SH-SY5Y (cell line): ENCODE measurements at regions not wholly inside any gene's neighbourhood (a gene's known extent, or its start where the extent isn't known, plus 50 kb on each side); places are given as distances from the start of the nearest gene placed in this dataset.

Experiments used
- GATA2 ChIP-seq: IDR thresholded peaks from 2 replicates; pipeline ENCODE4 v1.6.1; 2011; ENCODE audit warnings: mild to moderate bottlenecking, low read depth, low read length
- GATA3 ChIP-seq: IDR thresholded peaks from 2 replicates; pipeline ENCODE4 v1.6.1; 2011; ENCODE audit warnings: low read depth, mild to moderate bottlenecking, low read length, moderate library complexity

DNA sequence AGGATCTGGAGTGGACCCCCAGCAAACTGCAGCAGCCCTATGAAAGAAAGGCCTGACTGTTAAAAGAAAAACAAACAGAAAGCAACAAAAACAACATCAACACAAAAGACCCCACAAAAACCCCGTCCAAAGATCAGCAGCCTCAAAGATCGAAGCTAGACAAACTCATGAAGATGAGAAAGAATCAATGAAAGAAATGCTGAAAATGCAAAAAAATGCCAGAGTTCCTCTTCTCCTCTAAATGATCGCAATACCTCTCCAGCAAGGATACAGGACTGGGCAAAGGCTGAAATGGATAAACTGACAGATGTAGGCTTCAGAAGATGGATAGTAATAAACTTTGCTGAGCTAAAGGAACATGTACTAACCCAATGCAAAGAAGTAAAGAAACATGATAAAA lies 526.3 kb upstream of the DAB2 start:
- TF ChIP-seq GATA2 (no peak), GATA3 (no peak)
